Activated T-cell treated with anti-CD3 and anti-CD28 coated beads for 24 hours (primary cell): ENCODE measurements at regions not wholly inside any gene's neighbourhood (a gene's known extent, or its start where the extent isn't known, plus 50 kb on each side); places are given as distances from the start of the nearest gene placed in this dataset.

Experiments used
- DNase-seq: peaks from one replicate; pipeline ENCODE4 v3.0.0-alpha.2; 2020; ENCODE audit warnings: low read depth

DNA sequence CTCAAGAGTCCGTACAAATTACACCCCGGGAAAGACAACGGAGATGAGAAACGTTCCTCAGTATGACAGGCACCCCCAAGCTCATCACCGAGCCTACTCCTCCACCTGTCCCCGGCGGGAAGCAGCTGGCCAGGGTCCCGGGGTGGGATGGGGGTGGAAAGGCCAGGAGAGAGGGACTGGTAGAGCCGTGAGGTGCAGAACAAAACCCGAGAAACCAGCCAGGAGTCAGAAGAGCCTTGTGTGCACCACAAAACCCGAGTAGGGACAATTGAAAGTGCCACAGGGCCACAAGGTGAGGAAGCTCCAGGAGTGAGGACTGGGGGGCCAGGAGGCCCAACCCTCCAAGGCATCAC, 75.5 kb upstream of the SALL3 start:
- no peak for DNase-seq

DNA sequence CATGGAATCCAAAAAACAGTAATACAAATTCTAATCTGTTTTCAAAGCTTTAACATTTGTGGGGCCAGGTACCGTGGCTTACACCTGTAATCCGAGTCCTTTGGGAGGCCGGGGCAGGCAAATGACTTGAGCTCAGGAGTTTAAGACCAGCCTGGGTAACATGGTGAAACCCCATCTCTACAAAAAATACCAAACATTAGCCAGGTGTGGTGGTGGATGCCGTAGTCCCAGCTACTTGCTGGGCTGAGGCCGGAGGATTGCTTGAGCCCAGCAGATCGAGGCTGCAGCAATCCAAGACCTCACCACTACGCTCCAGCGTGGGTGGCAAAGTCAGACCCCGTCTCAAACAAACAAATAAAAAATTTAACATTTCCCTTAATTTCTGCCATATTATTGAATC, 74.3 kb upstream of the SALL3 start:
- no peak for DNase-seq

GRCh38 chr18:78906066-78906465, 73.6 kb upstream of the SALL3 start:
- DNase-seq, result no peak

- no peak for DNase-seq
Measured at GRCh38 chr18:78908462-78909260, 71.0 kb upstream of the SALL3 start.

GRCh38 chr18:78911751-78912283, 67.8 kb upstream of the SALL3 start:
- DNase-seq, result no peak

DNA sequence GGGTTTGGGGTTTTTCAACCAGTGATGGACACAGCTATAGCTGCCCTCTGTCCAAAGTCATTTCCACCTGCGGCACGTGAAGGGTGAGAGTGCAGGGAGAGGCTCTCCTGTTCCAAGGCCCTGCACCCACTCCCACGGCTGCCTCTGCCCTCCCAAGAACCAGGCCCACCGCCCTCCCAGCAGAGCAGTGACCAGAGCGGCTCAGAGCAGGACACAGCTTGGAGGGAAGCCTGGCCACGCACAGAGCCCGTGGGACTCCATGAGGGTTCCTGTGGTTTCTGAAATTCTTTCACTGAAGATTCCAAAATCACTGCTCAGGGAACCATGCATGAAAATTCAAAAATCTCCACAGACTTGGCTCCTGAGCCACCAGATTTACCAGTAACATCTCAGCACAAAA, 67.3 kb upstream of the SALL3 start:
- no peak for DNase-seq

DNA sequence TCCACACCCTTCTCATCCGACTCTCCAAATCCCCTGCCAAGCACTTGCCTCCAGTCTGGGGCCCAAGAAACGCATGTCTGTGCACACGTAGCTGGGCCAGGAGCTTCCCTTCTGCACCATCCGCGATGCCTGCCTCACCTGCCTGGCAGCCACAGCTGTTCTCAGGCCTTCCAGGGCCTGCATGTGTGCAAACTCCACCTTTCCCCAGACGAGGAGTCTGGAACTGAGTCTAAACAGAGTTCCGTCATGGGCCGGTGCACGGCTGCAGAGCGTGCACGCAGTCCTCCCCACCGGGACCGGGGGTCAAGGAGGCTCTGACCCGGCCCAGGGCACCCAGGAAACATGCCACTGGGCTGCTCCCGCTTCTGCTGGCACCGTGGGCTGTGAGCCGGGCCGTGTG, 66.8 kb upstream of the SALL3 start:
- DNase-seq, result no peak

DNA sequence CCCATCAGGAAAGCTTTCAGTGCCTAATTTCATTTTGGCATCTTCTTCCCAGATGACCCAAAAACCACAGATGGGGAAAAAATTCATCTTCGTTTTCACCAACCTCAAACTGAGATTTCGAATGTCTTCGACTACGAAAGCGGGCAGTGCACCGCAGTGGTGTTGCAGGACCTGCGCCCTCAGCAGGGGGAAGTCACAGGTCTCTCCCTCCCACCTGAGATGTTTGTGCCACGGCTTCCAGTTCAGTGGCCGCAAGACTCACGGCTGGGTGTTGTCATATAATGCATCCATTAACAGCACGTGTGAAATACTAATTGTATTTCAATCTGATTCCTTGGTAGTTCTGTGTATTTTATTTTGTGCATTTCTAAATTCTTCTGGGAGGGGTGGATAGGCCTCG, 66.2 kb upstream of the SALL3 start:
- DNase-seq, result no peak

- DNase-seq, result no peak
Measured at GRCh38 chr18:78913830-78914231, 65.8 kb upstream of the SALL3 start.

DNA sequence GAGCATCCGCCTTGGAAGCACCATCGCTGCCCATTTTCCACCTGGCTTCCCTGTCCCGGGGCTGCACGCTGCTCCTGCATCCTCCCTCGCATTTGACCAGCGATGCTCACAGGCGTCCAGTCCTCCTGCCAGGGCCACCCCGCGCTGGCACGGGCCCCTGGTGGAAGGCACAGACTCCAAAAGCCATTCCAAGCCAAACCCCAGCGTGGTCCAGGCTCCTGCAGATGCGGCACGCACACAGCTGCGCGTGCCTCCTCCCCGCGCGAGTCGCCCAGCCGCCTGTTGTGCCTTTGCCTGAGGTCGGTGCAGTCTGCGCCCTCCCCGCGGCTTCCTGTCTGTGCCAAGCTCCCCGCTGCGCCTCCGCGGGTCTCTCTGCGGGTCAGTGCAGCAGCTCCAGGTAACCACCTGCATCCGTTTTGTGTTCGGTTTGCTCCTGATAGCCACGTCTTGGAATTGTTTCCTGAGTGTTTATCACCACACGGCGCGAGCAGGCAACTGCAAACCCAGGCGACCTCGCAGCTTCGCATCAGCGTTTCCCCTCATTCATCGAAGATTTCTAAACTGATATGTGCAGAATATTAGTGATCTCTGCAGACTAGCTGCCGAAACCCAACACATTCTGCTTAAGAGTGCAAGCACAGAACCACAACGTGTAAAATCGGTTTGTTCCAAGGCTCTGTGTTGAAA, 65.2 kb upstream of the SALL3 start:
- DNase-seq, result no peak

DNA sequence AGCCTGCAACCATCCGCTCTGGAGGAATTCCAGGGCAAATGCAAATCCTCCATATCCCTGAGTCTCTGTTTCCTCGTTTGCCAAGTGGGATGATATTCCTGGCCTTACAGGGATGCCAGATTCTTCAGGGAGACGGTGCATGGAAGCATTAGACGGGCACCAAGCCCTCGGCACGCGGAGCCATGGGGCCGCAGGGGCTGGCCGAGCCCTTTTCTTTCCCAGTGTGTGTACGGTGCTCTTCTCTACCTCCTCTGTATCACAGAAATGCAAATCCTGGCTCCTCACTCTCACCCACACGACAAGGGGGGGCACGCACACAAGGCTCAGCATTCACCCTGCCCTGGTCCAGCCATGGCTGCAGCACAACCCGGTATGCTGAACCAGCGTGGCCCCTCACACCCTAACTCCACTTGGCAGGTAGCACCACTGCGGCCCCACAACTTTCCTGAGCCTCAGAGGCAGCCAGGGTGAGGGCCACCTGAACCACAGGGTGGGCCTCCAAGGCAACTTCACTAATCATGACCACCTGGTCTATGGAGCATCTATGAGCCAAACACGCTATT, 64.1 kb upstream of the SALL3 start:
- no peak for DNase-seq

- no peak for DNase-seq
Measured at GRCh38 chr18:78918707-78919106, 60.9 kb upstream of the SALL3 start.

DNA sequence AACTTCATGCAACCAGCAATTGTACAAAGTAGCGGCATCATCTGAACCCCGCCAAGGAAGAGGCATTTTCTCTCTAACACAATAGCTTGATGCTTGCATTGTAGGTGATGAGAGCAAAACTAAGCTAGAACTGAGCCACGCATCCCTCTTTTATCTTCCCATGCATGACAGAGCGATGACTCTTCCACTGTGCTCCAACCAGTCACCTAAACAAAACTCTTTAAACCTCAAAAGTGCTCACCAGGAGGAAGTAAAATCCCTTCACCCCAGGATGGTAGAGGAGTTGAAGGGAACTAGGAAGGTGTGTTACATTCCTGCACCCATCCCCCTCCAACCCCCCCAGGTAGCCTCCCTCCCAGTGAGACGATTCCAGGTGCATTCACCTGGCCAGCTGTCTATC, 59.7 kb upstream of the SALL3 start:
- DNase-seq, result no peak

GRCh38 chr18:78920456-78921138, 59.0 kb upstream of the SALL3 start:
- no peak for DNase-seq

DNA sequence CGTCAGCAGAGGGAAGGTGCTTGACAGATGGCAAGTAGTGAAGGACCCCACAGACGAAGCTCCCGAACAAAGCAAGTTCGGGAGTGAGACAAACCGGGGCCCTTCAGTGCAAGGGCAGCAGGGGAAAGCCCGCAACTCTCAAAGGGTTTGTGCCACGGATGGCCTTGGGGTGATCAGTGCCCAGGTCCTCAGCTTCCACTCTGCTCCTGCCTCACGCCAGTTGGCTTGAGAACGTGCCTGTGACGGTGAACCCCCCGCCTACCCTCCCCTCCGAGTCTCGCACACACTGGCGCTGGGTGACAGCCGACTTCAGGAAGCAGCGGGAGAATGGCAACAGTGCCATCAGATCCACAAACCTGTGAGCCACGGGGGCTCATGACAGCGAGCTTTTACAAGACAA, 56.8 kb upstream of the SALL3 start:
- no peak for DNase-seq

- DNase-seq, result no peak
Measured at GRCh38 chr18:78924301-78924700, 55.3 kb upstream of the SALL3 start.

DNA sequence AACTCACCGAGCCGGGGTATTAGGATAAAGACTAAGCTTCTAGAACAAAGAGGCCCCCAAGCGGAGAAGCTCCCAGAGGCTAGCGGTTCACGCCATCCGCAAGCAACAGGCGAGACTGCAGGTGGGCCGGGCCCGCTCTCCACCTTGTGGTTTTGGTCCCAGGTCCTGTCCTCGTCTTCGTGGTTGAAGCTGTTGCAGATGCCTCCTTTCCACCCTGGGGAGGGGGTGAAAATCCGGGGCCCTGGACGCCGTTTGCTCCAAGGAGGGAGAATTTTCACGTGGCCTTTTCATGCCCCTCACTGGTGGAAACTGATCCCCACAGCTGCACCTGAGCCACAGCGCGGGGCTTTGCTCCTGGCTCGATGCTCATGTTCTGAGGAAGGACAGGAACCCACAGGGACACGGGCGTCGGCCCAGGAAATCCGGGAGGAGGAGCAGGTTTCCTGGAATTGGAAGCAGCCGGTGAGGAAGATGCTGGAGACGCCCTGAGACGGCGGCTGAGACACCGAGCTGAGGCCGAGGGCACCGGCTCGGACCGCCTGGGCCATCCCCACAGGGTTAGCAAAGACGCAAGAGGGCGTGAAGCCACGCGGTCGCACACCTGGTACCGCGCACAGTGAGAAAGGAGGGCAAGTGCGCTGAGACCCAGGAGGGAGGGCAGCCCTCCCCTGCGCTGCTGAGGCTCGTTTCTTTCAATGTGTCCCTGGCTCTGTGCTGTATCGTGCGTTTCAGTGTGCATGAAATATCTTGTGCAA, 54.7 kb upstream of the SALL3 start:
- no peak for DNase-seq

- DNase-seq, result no peak
Measured at GRCh38 chr18:78925557-78926242, 53.9 kb upstream of the SALL3 start.

DNA sequence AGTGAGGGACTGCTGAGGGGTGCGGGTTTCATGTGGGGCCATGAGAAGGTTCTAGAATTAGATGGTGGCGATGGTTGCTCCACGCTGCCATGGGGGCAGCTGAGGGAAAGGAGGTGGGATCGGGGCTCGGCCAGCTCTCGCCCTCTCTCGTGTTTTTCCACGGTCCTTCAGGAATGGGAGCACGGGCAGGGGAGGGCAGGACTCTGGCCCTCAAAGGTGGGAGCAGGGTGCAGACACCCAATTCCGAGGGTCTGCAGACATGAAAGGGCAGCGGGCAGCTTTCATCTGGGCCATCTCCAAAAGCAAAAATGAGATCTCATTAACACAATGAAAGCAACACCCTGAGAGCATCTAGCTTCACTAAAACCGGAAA, 53.4 kb upstream of the SALL3 start:
- DNase-seq, result no peak

DNA sequence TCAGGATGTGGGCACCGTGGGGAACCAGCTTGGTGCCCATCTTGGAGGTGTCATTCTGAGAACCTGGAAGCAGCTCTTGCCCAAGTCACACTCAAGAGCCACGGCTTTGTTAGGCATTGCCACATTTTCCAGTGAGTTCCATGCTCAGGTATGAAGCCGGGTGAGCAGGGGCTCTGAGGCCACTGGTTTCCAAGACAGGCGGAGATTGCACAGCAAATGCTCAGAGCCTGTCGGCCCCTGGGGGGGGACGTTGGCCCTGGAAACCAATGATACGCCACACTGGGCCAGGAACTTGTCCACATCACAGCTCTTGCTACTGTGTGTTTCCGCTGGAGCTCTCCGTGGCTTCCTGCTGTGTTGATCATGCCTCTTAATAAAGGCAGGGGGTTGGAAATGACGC, 52.5 kb upstream of the SALL3 start:
- no peak for DNase-seq

- DNase-seq, result no peak
Measured at GRCh38 chr18:78927616-78928015, 52.0 kb upstream of the SALL3 start.
